Heart left ventricle (tissue), 13 donors: ENCODE measurements at regions not wholly inside any gene's neighbourhood (a gene's known extent, or its start where the extent isn't known, plus 50 kb on each side); places are given as distances from the start of the nearest gene placed in this dataset.

Source experiments
- CTCF ChIP-seq, 12 donors: fragments of 200-600 bp; sonication (generic) in 4 of 12; IDR thresholded peaks; one replicate each; pipeline versions ENCODE4 v1.5.0 to v1.8.0; 2018 to 2022; ENCODE audit warnings: antibody characterized with exemption in 12 of 12, mild to moderate bottlenecking in 5 of 12
- POLR2A ChIP-seq, 2 donors: fragments of 450-650 bp; IDR thresholded peaks; one replicate each; pipeline ENCODE4 v1.6.1; 2017; ENCODE audit warnings: antibody characterized with exemption in 2 of 2, mild to moderate bottlenecking in 2 of 2, moderate library complexity in 2 of 2
- donor health status: ischemic (EF 13 %, LVEDD 7.1; RV severe dilation, severe dysfunction).
- donor health status: DM: no; HTN: yes; CAD: no.
- donor health status: DM: no; HTN: no; CAD: no.
- donor health status: ischemic (EF 25% LVEDD 6.9; RV normal size, moderate dysfunction).
- donor health status: ischemic (EF 25% LVEDD 5.7; RV mildly dilated, moderate dysfunction).
- donor health status: ischemic (EF 35%, LVEDD 5.7; RV mildly dilated, moderate dysfunction).
- donor health status: nonischemic (EF 11% LVEDD 7.7; RV severe dilation, severe dysfunction).
- donor health status: DM: yes; HTN: yes; CAD: no.
- donor health status: PGD.
- donor health status: ischemic (EF 29% LVEDD 5.4; RV normal size, mild dysfunction).
- donor health status: nonischemic (EF 23%, LVEDD 6.1; RV moderate dilation, normal function).

- no peak for TF ChIP-seq CTCF (IDR thresholded peaks at IDR 0.05)
- TF ChIP-seq POLR2A (IDR thresholded peaks at IDR 0.05), result no peak
Observed at GRCh38 chr2:75390169-75390568, 170.6 kb downstream of the EVA1A start.
